GM12872 (cell line): ENCODE measurements at regions not wholly inside any gene's neighbourhood (a gene's known extent, or its start where the extent isn't known, plus 50 kb on each side); places are given as distances from the start of the nearest gene placed in this dataset.

Source experiments
- CTCF ChIP-seq: IDR thresholded peaks from 3 replicates; pipeline ENCODE4 v1.5.1; 2011; ENCODE audit warnings: low read depth, mild to moderate bottlenecking, low read length, moderate library complexity; ENCODE audit not compliant: insufficient read depth

DNA sequence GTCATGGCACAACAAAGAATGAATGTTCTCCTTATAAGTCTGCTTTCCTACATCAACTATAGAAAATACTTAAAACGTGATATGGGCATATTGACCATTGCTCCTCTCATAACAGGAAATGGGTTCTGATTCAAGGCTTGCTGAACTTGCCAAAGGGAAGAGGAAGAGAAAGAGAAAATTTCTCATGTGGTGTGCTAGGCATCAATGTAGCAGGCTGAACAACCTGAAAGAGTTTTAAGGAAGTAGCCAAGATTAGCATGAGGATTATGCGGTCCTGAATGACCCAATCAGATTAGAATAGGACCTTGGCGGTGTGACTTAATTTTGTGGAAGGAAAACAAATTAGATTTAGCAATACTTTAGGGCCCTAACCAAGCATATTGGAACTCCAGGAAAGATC lies 617.7 kb upstream of the CDH11 start:
- TF ChIP-seq CTCF = no peak

DNA sequence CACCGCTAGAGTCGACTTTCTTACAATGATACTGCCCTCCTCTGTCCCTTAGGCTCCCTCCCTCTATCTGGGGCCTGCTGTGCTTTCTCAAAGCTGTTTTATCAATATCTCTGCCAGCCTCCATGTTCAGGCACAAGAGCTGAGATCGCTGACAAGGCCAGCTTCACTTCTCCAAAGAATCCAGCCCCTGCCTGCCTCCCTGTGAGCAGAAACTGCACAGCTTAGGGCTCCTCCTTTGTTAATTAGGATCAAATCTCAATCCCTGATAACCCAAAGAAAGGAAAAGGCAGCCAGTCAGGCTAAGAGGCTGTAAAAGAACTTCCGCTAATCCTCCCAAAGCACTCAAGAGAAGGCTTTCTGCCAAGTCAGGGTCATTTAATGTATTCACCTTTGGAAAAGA lies 616.0 kb upstream of the CDH11 start:
- TF ChIP-seq CTCF = no peak

GRCh38 chr16:65733721-65734120 lies 611.9 kb upstream of the CDH11 start:
- no peak for TF ChIP-seq CTCF

DNA sequence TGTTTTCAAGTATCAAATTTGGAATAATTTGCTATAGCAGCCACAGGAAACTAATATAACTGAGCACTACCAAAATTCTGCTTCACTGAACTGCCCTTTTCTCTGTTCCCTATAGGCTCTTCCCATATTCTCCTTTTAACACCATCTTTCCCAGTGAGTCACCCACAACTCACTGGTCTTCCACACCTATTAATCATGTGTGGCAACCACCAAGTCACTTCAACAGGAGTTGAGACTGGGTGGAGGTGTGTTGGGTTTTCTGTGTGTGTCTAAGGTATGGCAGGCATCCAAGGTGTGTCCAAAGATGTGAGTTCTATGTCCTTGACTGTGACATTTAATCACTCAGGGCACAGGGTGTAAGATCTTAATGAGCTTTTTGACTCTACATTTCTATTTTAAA lies 610.0 kb upstream of the CDH11 start:
- no peak for TF ChIP-seq CTCF

DNA sequence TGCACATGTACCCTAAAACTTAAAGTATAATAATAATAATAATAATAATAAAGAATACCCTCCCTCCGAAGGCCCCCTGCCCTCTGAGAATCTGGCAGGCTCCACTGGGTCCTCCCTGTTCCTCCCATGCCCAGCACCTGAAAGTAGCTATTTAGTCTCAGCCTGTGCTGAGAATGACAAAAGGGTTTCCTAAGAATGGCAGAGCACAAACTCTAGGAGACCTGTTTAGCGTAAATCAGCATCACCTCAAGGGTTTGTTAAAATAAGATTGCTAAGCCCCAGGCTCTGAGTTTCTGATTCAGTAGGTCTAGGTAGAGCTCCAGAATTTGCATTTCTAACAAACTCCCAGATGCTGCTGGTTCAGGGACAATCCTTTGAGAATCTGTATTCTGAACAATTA lies 606.8 kb upstream of the CDH11 start:
- no peak for TF ChIP-seq CTCF

GRCh38 chr16:65728167-65728566 lies 606.3 kb upstream of the CDH11 start:
- TF ChIP-seq CTCF = no peak

DNA sequence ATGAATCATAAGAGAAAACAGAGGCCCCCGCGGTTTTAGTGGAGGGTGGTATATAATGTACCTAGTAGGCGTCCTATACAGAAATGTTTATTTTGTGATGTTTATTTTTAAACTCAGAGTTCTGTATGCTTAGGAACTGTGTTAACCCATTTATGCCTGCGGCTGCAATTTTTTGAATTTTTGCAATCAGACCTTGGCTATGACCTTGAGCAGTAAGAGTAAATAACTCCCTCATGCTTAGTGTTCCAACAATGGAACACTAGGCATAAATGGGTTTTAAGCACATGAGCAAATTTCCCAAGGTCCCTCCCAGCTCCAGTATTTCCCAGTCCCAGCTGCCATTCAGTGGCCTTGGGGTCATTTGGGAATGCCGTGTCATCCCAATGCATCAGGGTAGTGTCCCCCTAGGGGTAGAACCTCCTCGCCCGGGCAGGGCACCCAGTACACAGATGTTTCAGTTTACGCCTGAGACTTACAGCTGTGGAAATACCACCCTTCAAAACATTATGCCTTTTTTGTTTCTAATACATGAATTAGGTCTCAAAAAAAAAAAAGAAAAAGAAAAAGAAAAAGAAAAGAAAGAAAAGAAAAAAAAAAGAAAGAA lies 605.8 kb upstream of the CDH11 start:
- TF ChIP-seq CTCF = no peak
